ENCODE measurements at regions not wholly inside any gene's neighbourhood (a gene's known extent, or its start where the extent isn't known, plus 50 kb on each side); places are given as distances from the start of the nearest gene placed in this dataset.

- Histone ChIP-seq H3K27ac (no peak overlapping the region), H3K4me1 (no peaks in the 10 kb centered on the region), H3K9me3 (no peaks in the 10 kb centered on the region), H3K36me3 (no peaks in the 10 kb centered on the region), H3K27me3 (ENCODE audit: low read depth) (no peaks in the 10 kb centered on the region), H3K4me3 (no peak overlapping the region)
- no peak for DNase-seq
- TF ChIP-seq CTCF (IDR thresholded peaks at IDR 0.05), result no peak
- ATAC-seq, result no peak
- intact Hi-C loops (cut with DNase I), result no loop called here
Observed at GRCh38 chr3:88986834-88987233, 120.6 kb upstream of the EPHA3 start.

GRCh38 chr3:88987776-88988175, 119.6 kb upstream of the EPHA3 start:
- intact Hi-C loops (cut with DNase I), result no loop called here
- Histone ChIP-seq H3K4me1 (no peaks in the 10 kb centered on the region), H3K36me3 (no peaks in the 10 kb centered on the region), H3K27me3 (ENCODE audit: low read depth) (no peaks in the 10 kb centered on the region), H3K4me3 (no peak overlapping the region), H3K9me3 (no peaks in the 10 kb centered on the region), H3K27ac (no peak overlapping the region)
- ATAC-seq (no peak), DNase-seq (no peak)
- TF ChIP-seq CTCF (IDR thresholded peaks at IDR 0.05), result no peak

- DNase-seq (no peak), ATAC-seq (no peak)
- H3K27me3 ChIP-seq (ENCODE audit: low read depth), result no peaks in the 10 kb centered on the region
- H3K27ac ChIP-seq, result no peak overlapping the region
- H3K36me3 ChIP-seq, result no peaks in the 10 kb centered on the region
- no peak overlapping the region for H3K4me3 ChIP-seq
- H3K4me1 ChIP-seq, result no peaks in the 10 kb centered on the region
- no peak for TF ChIP-seq CTCF (IDR thresholded peaks at IDR 0.05)
- no peaks in the 10 kb centered on the region for H3K9me3 ChIP-seq
- intact Hi-C loops (cut with DNase I), result no loop called here
Observed at GRCh38 chr3:88988906-88989305, 118.5 kb upstream of the EPHA3 start.

GRCh38 chr3:88991496-88991895, 115.9 kb upstream of the EPHA3 start:
- no peak for TF ChIP-seq CTCF (IDR thresholded peaks at IDR 0.05)
- H3K36me3 ChIP-seq, result no peaks in the 10 kb centered on the region

GRCh38 chr3:88996691-88997090, 110.7 kb upstream of the EPHA3 start:
- no peak overlapping the region for H3K4me3 ChIP-seq
- no peak for ATAC-seq
- intact Hi-C loops (cut with DNase I), result no loop called here

More at GRCh38 chr3:88991496-88991895, 115.9 kb upstream of the EPHA3 start:
- Histone ChIP-seq H3K27ac (no peak overlapping the region), H3K9me3 (no peaks in the 10 kb centered on the region), H3K4me3 (no peak overlapping the region), H3K4me1 (no peaks in the 10 kb centered on the region), H3K27me3 (ENCODE audit: low read depth) (no peaks in the 10 kb centered on the region)
- DNase-seq, result no peak
- intact Hi-C loops (cut with DNase I), result no loop called here
- no peak for ATAC-seq

More at GRCh38 chr3:88996691-88997090, 110.7 kb upstream of the EPHA3 start:
- Histone ChIP-seq H3K9me3 (no peaks in the 10 kb centered on the region), H3K27me3 (ENCODE audit: low read depth) (no peaks in the 10 kb centered on the region), H3K36me3 (no peaks in the 10 kb centered on the region), H3K4me1 (no peaks in the 10 kb centered on the region), H3K27ac (no peak overlapping the region)
- DNase-seq, result no peak
- TF ChIP-seq CTCF (IDR thresholded peaks at IDR 0.05), result no peak

Measured in lower lobe of right lung (tissue), 2 donors.